ENCODE measurements at regions not wholly inside any gene's neighbourhood (a gene's known extent, or its start where the extent isn't known, plus 50 kb on each side); places are given as distances from the start of the nearest gene placed in this dataset.

- TF ChIP-seq, protein P1, sequence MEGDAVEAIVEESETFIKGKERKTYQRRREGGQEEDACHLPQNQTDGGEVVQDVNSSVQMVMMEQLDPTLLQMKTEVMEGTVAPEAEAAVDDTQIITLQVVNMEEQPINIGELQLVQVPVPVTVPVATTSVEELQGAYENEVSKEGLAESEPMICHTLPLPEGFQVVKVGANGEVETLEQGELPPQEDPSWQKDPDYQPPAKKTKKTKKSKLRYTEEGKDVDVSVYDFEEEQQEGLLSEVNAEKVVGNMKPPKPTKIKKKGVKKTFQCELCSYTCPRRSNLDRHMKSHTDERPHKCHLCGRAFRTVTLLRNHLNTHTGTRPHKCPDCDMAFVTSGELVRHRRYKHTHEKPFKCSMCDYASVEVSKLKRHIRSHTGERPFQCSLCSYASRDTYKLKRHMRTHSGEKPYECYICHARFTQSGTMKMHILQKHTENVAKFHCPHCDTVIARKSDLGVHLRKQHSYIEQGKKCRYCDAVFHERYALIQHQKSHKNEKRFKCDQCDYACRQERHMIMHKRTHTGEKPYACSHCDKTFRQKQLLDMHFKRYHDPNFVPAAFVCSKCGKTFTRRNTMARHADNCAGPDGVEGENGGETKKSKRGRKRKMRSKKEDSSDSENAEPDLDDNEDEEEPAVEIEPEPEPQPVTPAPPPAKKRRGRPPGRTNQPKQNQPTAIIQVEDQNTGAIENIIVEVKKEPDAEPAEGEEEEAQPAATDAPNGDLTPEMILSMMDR (IDR thresholded peaks at IDR 0.05), result no peak
- TF ChIP-seq POLR2A (IDR thresholded peaks at IDR 0.05), result no peak
These were observed 1468.0 kb downstream of the FOXD4L5 start for GRCh38 chr9:63816751-63817621.
